ENCODE measurements at regions not wholly inside any gene's neighbourhood (a gene's known extent, or its start where the extent isn't known, plus 50 kb on each side); places are given as distances from the start of the nearest gene placed in this dataset.
"Not testable (repeated sequence)": the region's sequence is repeated elsewhere in the genome, so short reads cannot be mapped to it uniquely, and the experiment has no call there.

- DNase-seq = no peak
These were observed 459.1 kb upstream of the BCHE start for GRCh38 chr3:166296179-166296783.

GRCh38 chr3:166291186-166291955 is 454.1 kb upstream of the BCHE start:
- no peak for DNase-seq

- no peak for DNase-seq
These were observed 447.8 kb upstream of the BCHE start for GRCh38 chr3:166285001-166285400.

GRCh38 chr3:166283840-166284239 is 446.6 kb upstream of the BCHE start:
- peak; percentile 42 for DNase-seq

GRCh38 chr3:166282931-166283330 is 445.7 kb upstream of the BCHE start:
- DNase-seq = no peak

- DNase-seq = no peak
These were observed 442.4 kb upstream of the BCHE start for GRCh38 chr3:166279636-166280035.

GRCh38 chr3:166275024-166275390 is 437.8 kb upstream of the BCHE start:
- no peak for DNase-seq

- no peak for DNase-seq
These were observed 437.3 kb upstream of the BCHE start for GRCh38 chr3:166274351-166275023.

GRCh38 chr3:166270429-166270828 is 433.2 kb upstream of the BCHE start:
- no peak for DNase-seq

- DNase-seq = no peak
These were observed 427.9 kb upstream of the BCHE start for GRCh38 chr3:166265153-166265552.

GRCh38 chr3:166263460-166263859 is 426.2 kb upstream of the BCHE start:
- DNase-seq = no peak

GRCh38 chr3:166258293-166258850 is 421.1 kb upstream of the BCHE start:
- DNase-seq = not testable (repeated sequence)

- no peak for DNase-seq
These were observed 420.5 kb upstream of the BCHE start for GRCh38 chr3:166257715-166258114.

- DNase-seq = no peak
These were observed 411.6 kb upstream of the BCHE start for GRCh38 chr3:166248784-166249183.

- no peak for DNase-seq
These were observed 406.3 kb upstream of the BCHE start for GRCh38 chr3:166243511-166243910.

GRCh38 chr3:166223120-166223519 is 385.9 kb upstream of the BCHE start:
- no peak for DNase-seq

GRCh38 chr3:166211451-166211850 is 374.2 kb upstream of the BCHE start:
- peak; percentile 12 for DNase-seq

- DNase-seq = no peak
These were observed 372.5 kb upstream of the BCHE start for GRCh38 chr3:166209701-166210100.

- no peak for DNase-seq
These were observed 367.9 kb upstream of the BCHE start for GRCh38 chr3:166205158-166205557.

- DNase-seq = no peak
These were observed 364.3 kb upstream of the BCHE start for GRCh38 chr3:166201476-166201875.

- no peak for DNase-seq
These were observed 362.3 kb upstream of the BCHE start for GRCh38 chr3:166199491-166199890.

GRCh38 chr3:166195808-166196207 is 358.6 kb upstream of the BCHE start:
- no peak for DNase-seq

GRCh38 chr3:166191411-166191810 is 354.2 kb upstream of the BCHE start:
- DNase-seq = no peak

GRCh38 chr3:166190360-166190759 is 353.1 kb upstream of the BCHE start:
- DNase-seq = no peak

Measured in right hindlimb (tissue), 1 donor.